Hepatocyte (in vitro differentiated cells): ENCODE measurements at regions not wholly inside any gene's neighbourhood (a gene's known extent, or its start where the extent isn't known, plus 50 kb on each side); places are given as distances from the start of the nearest gene placed in this dataset.

ENCODE experiments used
- DNase-seq: peaks from one replicate; pipeline ENCODE4 v3.0.0-alpha.2; 2016; ENCODE audit warnings: low spot score
- H2AFZ ChIP-seq: fragments of 200-600 bp; sonication (generic); 2 replicates; pipeline ENCODE4 v1.6.0; 2016; ENCODE audit warnings: antibody characterized with exemption, mild to moderate bottlenecking
- H3K27ac ChIP-seq: fragments of 200-600 bp; sonication (generic); 2 replicates; pipeline ENCODE4 v1.5.1; 2016; ENCODE audit warnings: mild to moderate bottlenecking
- H3K27me3 ChIP-seq: fragments of 200-600 bp; sonication (generic); 2 replicates; pipeline ENCODE4 v1.6.1; 2016
- H3K36me3 ChIP-seq: fragments of 200-600 bp; sonication (generic); replicated peaks from 2 replicates; pipeline ENCODE4 v1.5.1; 2016; ENCODE audit warnings: low read depth; ENCODE audit not compliant: insufficient read depth
- H3K4me1 ChIP-seq: fragments of 200-600 bp; sonication (generic); 2 replicates; pipeline ENCODE4 v1.5.1; 2016; ENCODE audit warnings: mild to moderate bottlenecking, moderate library complexity; ENCODE audit not compliant: insufficient read depth
- H3K4me2 ChIP-seq: fragments of 200-600 bp; sonication (generic); 2 replicates; pipeline ENCODE4 v1.6.0; 2016
- H3K4me3 ChIP-seq: fragments of 200-600 bp; sonication (generic); 2 replicates; pipeline ENCODE4 v1.5.1; 2016; ENCODE audit warnings: mild to moderate bottlenecking
- H3K79me2 ChIP-seq: fragments of 200-600 bp; sonication (generic); 2 replicates; pipeline ENCODE4 v1.6.0; 2017; ENCODE audit warnings: mild to moderate bottlenecking
- H3K9me2 ChIP-seq: fragments of 200-600 bp; sonication (generic); replicated peaks from 2 replicates; pipeline ENCODE4 v1.6.0; 2017; ENCODE audit warnings: mild to moderate bottlenecking; ENCODE audit not compliant: insufficient read depth
- H3K9me3 ChIP-seq: fragments of 200-600 bp; sonication (generic); 2 replicates; pipeline ENCODE4 v1.5.1; 2016; ENCODE audit warnings: low read depth, mild to moderate bottlenecking
- H4K20me1 ChIP-seq: fragments of 200-600 bp; sonication (generic); 2 replicates; pipeline ENCODE4 v1.6.0; 2016; ENCODE audit warnings: mild to moderate bottlenecking; ENCODE audit not compliant: insufficient read depth, poor library complexity, severe bottlenecking
- EZH2 ChIP-seq: fragments of 200-600 bp; sonication (generic); IDR thresholded peaks from 2 replicates; pipeline ENCODE4 v1.6.1; 2016; ENCODE audit warnings: antibody characterized with exemption, mild to moderate bottlenecking, borderline replicate concordance
- EZH2phosphoT487 ChIP-seq: fragments of 200-600 bp; sonication (generic); IDR thresholded peaks from one replicate; pipeline ENCODE4 v1.6.1; 2018; ENCODE audit warnings: antibody characterized with exemption, mild to moderate bottlenecking, low read depth, moderate library complexity; ENCODE audit not compliant: unreplicated experiment, severe bottlenecking
- WGBS: methylation state at CpG from one replicate; pipeline ENCODE4 v1.1.6; 2016; ENCODE audit warnings: low lambda C conversion rate; ENCODE audit errors: missing lambda C conversion rate; 5-methylcytosine and 5-hydroxymethylcytosine counted together
- TF ChIP-seq, protein P1 (sequence below): fragments of 200-600 bp; sonication (generic); IDR thresholded peaks from 2 replicates; pipeline ENCODE4 v1.5.1; 2016; ENCODE audit warnings: antibody characterized with exemption, mild to moderate bottlenecking; ENCODE audit not compliant: poor library complexity

DNA sequence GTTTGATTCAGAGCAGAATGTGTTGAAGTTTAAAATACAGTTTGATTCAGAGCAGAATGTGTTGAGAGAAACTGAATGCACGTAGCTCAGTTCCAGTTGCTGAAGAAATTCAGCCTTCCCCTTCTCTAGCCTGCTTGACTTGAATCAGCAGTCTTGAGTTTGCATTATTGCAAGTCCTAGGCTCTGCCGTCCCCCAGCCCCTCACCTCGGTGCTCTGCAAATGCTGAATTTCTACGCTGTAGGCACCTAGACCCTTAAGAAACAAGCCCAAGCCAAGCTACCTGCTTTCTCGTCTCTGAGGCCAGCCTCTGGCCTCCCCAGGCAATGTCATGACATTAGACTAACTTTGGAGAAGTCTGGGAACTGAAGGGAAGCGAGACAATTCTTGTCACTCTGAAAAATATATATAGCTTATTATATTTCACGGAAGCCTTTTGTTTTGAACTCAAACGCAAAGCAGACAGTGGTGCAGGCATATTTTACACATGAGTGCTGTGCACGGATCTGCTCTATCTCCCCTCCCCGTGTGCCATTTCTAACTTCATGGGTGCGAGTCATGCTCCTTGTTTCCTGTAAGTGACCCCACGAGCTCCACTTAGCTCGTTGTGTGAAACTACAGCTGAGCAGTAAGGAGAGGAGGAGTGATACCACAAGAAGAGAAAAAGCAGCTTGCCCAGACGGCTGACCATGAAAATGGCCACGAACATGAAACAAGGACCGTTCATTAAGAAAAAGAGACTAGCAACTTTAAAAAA lies 71.4 kb upstream of the DUSP22 start:
- Histone ChIP-seq H3K9me3 (no peaks in the 10 kb centered on the region), H3K4me1 (no peaks in the 10 kb centered on the region), H3K4me3 (no peak overlapping the region), H3K27ac (no peak overlapping the region), H3K27me3 (no peaks in the 10 kb centered on the region), H3K9me2 (no peaks in the 10 kb centered on the region), H2AFZ (no peak overlapping the region), H4K20me1 (no peaks in the 10 kb centered on the region), H3K36me3 (no peaks in the 10 kb centered on the region), H3K79me2 (no peaks in the 10 kb centered on the region), H3K4me2 (no peak overlapping the region)
- no peak for DNase-seq
- TF ChIP-seq, protein P1, sequence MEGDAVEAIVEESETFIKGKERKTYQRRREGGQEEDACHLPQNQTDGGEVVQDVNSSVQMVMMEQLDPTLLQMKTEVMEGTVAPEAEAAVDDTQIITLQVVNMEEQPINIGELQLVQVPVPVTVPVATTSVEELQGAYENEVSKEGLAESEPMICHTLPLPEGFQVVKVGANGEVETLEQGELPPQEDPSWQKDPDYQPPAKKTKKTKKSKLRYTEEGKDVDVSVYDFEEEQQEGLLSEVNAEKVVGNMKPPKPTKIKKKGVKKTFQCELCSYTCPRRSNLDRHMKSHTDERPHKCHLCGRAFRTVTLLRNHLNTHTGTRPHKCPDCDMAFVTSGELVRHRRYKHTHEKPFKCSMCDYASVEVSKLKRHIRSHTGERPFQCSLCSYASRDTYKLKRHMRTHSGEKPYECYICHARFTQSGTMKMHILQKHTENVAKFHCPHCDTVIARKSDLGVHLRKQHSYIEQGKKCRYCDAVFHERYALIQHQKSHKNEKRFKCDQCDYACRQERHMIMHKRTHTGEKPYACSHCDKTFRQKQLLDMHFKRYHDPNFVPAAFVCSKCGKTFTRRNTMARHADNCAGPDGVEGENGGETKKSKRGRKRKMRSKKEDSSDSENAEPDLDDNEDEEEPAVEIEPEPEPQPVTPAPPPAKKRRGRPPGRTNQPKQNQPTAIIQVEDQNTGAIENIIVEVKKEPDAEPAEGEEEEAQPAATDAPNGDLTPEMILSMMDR: no peak
- WGBS: 72% methylated on average over 16 of the region's 16 CpGs

DNA sequence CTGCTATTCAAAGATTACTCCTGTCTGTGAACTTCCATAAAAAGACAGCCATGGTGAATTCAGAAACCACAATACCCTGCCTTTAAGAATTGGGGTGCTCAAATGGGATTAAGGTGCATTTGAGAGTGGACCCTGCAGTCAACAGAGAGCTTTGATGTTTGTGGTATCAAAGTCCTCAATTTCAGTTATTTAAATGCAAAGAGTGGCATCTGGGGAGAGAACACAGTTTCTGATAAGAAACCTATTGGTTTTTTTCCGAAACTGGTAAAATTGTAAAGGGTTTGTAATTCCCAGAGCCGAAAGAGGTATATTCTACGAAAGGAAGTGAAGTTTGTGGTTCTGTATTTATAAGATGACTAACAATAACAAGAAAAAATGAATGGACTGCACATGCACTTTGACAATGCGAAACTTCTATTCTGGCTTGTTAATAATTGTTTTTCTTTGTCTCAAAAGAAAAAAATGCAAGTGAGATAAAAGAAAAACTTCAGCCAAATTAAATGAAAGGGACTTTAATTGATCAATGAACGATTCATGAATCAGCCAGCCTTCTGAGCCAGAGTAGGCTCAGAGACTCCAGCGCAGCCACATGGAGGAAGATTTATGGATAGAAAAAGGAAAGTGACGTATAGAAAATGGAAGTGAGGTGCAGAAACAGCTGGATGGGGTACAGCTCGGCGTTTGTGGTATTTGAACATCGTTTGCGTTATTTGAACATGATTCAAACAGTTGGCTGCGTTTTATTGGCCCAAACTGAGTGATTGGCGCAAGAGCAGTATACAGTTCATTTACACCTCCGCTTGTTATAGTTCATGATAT lies 70.5 kb upstream of the DUSP22 start:
- Histone ChIP-seq H3K4me2 (no peak overlapping the region), H3K36me3 (no peaks in the 10 kb centered on the region), H3K4me1 (no peaks in the 10 kb centered on the region), H3K79me2 (no peaks in the 10 kb centered on the region), H3K27me3 (no peaks in the 10 kb centered on the region), H3K27ac (no peak overlapping the region), H3K9me3 (no peaks in the 10 kb centered on the region), H4K20me1 (no peaks in the 10 kb centered on the region), H2AFZ (no peak overlapping the region), H3K4me3 (no peak overlapping the region), H3K9me2 (no peaks in the 10 kb centered on the region)
- TF ChIP-seq EZH2 (no peak), EZH2phosphoT487 (no peak)
- TF ChIP-seq, protein P1: no peak
- 85% methylated on average over 14 of the region's 14 CpGs for WGBS
- DNase-seq: no peak

DNA sequence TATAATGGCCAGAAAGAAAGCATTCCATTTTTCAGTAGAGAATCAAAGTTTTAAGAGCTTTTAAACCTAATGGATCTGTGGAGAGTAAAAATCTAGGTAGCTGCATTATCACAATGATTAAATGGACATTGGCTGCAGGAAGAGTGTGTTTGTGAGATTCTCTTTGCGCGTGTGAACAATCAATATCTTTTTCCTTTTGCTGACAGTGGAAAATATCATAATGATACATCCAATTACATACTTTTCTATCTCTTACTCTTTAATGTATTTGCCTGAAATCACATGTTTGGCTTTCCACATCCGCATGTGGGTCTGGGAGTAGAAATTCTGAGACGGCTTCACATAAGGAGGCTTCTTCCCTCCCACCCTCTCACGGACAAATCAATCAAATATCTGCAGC lies 69.8 kb upstream of the DUSP22 start:
- no peak overlapping the region for H3K4me2 ChIP-seq

More for the DNA sequence above, 69.8 kb upstream of the DUSP22 start:
- Histone ChIP-seq H3K27me3 (no peaks in the 10 kb centered on the region), H3K9me3 (no peaks in the 10 kb centered on the region), H3K27ac (no peak overlapping the region), H3K4me1 (no peaks in the 10 kb centered on the region), H3K4me3 (no peak overlapping the region), H4K20me1 (no peaks in the 10 kb centered on the region), H3K9me2 (no peaks in the 10 kb centered on the region), H3K79me2 (no peaks in the 10 kb centered on the region), H2AFZ (no peak overlapping the region), H3K36me3 (no peaks in the 10 kb centered on the region)
- 91% methylated on average over 5 of the region's 5 CpGs for WGBS
- no peak for TF ChIP-seq EZH2
- TF ChIP-seq EZH2phosphoT487: no peak
- TF ChIP-seq, protein P1: no peak
- no peak for DNase-seq
